SK-N-SH (cell line): ENCODE measurements at regions not wholly inside any gene's neighbourhood (a gene's known extent, or its start where the extent isn't known, plus 50 kb on each side); places are given as distances from the start of the nearest gene placed in this dataset.

Source experiments
- CTCF ChIA-PET: fragments of 300-600, 350-600 bp; formaldehyde crosslinking; extraction: SDS; loops from one replicate; lab custom pipeline; 2021; lab: Yijun Ruan, JAX
- POLR2A ChIA-PET: fragments of 350-600 bp; sonication (Branson Sonifier 250); formaldehyde crosslinking; extraction: SDS; loops from one replicate; lab custom pipeline; 2020; ENCODE audit warnings: antibody characterized with exemption, inconsistent platforms; lab: Yijun Ruan, JAX
- DNase-seq: peaks from one replicate; pipeline ENCODE4 v3.0.0; 2012
- H2AFZ ChIP-seq: fragments of 200-600 bp; sonication (generic); 2 replicates; pipeline ENCODE4 v1.8.1; 2016; ENCODE audit warnings: antibody characterized with exemption, mild to moderate bottlenecking, low read depth
- H3F3A ChIP-seq: fragments of 200-600 bp; sonication (generic); replicated peaks from 2 replicates; pipeline ENCODE3; 2016; ENCODE audit warnings: antibody characterized with exemption, mild to moderate bottlenecking; ENCODE audit not compliant: insufficient read depth
- H3K27ac ChIP-seq, 2 experiments: fragments of 200-500 bp in 1 of 2; fragments of 200-600 bp in 1 of 2; sonication (Bioruptor generic) in 1 of 2; sonication (generic), shearing (Covaris generic) in 1 of 2; 2 replicates each; pipeline versions ENCODE4 v1.5.1 to v1.6.1; 2014 to 2016; ENCODE audit warnings: low read depth in 2 of 2, inconsistent platforms in 1 of 2, low read length in 1 of 2, mild to moderate bottlenecking in 1 of 2, mixed read lengths in 1 of 2
- H3K27me3 ChIP-seq: fragments of 200-600 bp; sonication (generic), shearing (Covaris generic); 2 replicates; pipeline ENCODE4 v1.6.1; 2016; ENCODE audit warnings: mixed run types; ENCODE audit not compliant: insufficient read depth
- H3K36me3 ChIP-seq, 2 experiments: fragments of 200-500 bp in 1 of 2; fragments of 200-600 bp in 1 of 2; sonication (Bioruptor generic) in 1 of 2; sonication (generic) in 1 of 2; replicated peaks in 1 of 2; 2 replicates each; pipeline versions ENCODE3 to v1.5.1; 2014 to 2016; ENCODE audit warnings: low read length in 1 of 2, mild to moderate bottlenecking in 1 of 2; ENCODE audit not compliant: insufficient read depth in 2 of 2, control insufficient read depth in 1 of 2
- H3K4me1 ChIP-seq, 2 experiments: fragments of 200-500 bp in 1 of 2; fragments of 200-600 bp in 1 of 2; sonication (Bioruptor generic) in 1 of 2; sonication (generic), shearing (Covaris generic) in 1 of 2; 2 replicates each; pipeline versions ENCODE4 v1.5.1 to v1.6.1; 2014 to 2016; ENCODE audit warnings: low read depth in 1 of 2, low read length in 1 of 2, mixed run types in 1 of 2; ENCODE audit not compliant: insufficient read depth in 2 of 2, control insufficient read depth in 1 of 2
- H3K4me2 ChIP-seq: fragments of 200-600 bp; sonication (generic), shearing (Covaris generic); 2 replicates; pipeline ENCODE4 v1.6.1; 2017; ENCODE audit warnings: mixed run types
- H3K4me3 ChIP-seq, 2 experiments: fragments of 200-500 bp in 1 of 2; fragments of 200-600 bp in 1 of 2; sonication (Bioruptor generic) in 1 of 2; sonication (generic), shearing (Covaris generic) in 1 of 2; 2 replicates each; pipeline versions ENCODE4 v1.5.1 to v1.8.1; 2014 to 2016; ENCODE audit warnings: low read depth in 2 of 2, inconsistent platforms in 1 of 2, low read length in 1 of 2, mild to moderate bottlenecking in 1 of 2, mixed read lengths in 1 of 2, moderate library complexity in 1 of 2
- H3K79me2 ChIP-seq: fragments of 200-600 bp; sonication (generic); 2 replicates; pipeline ENCODE4 v1.8.1; 2017; ENCODE audit warnings: mild to moderate bottlenecking; ENCODE audit not compliant: insufficient read depth
- H3K9ac ChIP-seq: fragments of 200-600 bp; sonication (generic); 2 replicates; pipeline ENCODE4 v1.6.1; 2017; ENCODE audit warnings: mixed run types
- H3K9me2 ChIP-seq: fragments of 200-600 bp; sonication (generic); 2 replicates; pipeline ENCODE4 v1.6.1; 2017; ENCODE audit warnings: mixed run types
- H3K9me3 ChIP-seq: fragments of 200-600 bp; sonication (generic); 2 replicates; pipeline ENCODE4 v1.6.1; 2017; ENCODE audit warnings: mixed run types, mild to moderate bottlenecking, moderate library complexity
- H4K20me1 ChIP-seq: fragments of 200-600 bp; sonication (generic); 2 replicates; pipeline ENCODE4 v1.6.1; 2017; ENCODE audit warnings: mild to moderate bottlenecking, mixed run types; ENCODE audit not compliant: insufficient read depth
- EP300 ChIP-seq, 2 experiments: IDR thresholded peaks; 2 replicates each; pipeline versions ENCODE4 v1.4.0 to v1.6.1; 2012; ENCODE audit warnings: borderline replicate concordance in 1 of 2, low read depth in 1 of 2, low read length in 1 of 2
- EZH2phosphoT487 ChIP-seq: fragments of 200-600 bp; sonication (generic); IDR thresholded peaks from 2 replicates; pipeline ENCODE4 v1.6.1; 2017; ENCODE audit warnings: low read depth, mixed run types, mild to moderate bottlenecking, antibody characterized with exemption, moderate library complexity, borderline replicate concordance
- FOSL2 ChIP-seq: IDR thresholded peaks from 2 replicates; pipeline ENCODE4 v1.4.0; 2012; ENCODE audit warnings: low read depth, mild to moderate bottlenecking, moderate library complexity, borderline replicate concordance
- GATA2 ChIP-seq: sonication (generic); formaldehyde crosslinking; IDR thresholded peaks from 2 replicates; pipeline ENCODE4 v1.5.0; 2020; ENCODE audit warnings: mild to moderate bottlenecking, missing genetic modification reagents
- JUND ChIP-seq: IDR thresholded peaks from 2 replicates; pipeline ENCODE4 v1.4.0; 2012
- MXI1 ChIP-seq: IDR thresholded peaks from 2 replicates; pipeline ENCODE4 v1.6.1; 2012; ENCODE audit warnings: mild to moderate bottlenecking, low read depth, low read length, improper control_type of control experiment
- NFIC ChIP-seq: IDR thresholded peaks from 2 replicates; pipeline ENCODE4 v1.4.0; 2012; ENCODE audit warnings: borderline replicate concordance
- NRF1 ChIP-seq: IDR thresholded peaks from 2 replicates; pipeline ENCODE4 v1.6.1; 2012; ENCODE audit warnings: low read depth, mild to moderate bottlenecking, low read length
- RAD21 ChIP-seq: IDR thresholded peaks from 2 replicates; pipeline ENCODE4 v1.6.1; 2012; ENCODE audit warnings: mild to moderate bottlenecking, low read length
- RCOR1 ChIP-seq: fragments of 150-350 bp; IDR thresholded peaks from 2 replicates; pipeline ENCODE4 v1.6.1; 2017; ENCODE audit warnings: antibody characterized with exemption, low read length
- RFX5 ChIP-seq: IDR thresholded peaks from 2 replicates; pipeline ENCODE4 v1.6.1; 2012; ENCODE audit warnings: mild to moderate bottlenecking, improper control_type of control experiment, low read length
- RXRA ChIP-seq: IDR thresholded peaks from 2 replicates; pipeline ENCODE4 v1.4.0; 2012; ENCODE audit warnings: low read depth, mild to moderate bottlenecking, borderline replicate concordance
- SIN3A ChIP-seq: IDR thresholded peaks from 2 replicates; pipeline ENCODE4 v1.6.1; 2012; ENCODE audit warnings: low read depth, mild to moderate bottlenecking, low read length, moderate library complexity, borderline replicate concordance
- SMC3 ChIP-seq: IDR thresholded peaks from 2 replicates; pipeline ENCODE4 v1.6.1; 2012; ENCODE audit warnings: low read depth, low read length, improper control_type of control experiment
- TAF1 ChIP-seq: IDR thresholded peaks from 2 replicates; pipeline ENCODE4 v1.6.1; 2012; ENCODE audit warnings: low read depth, mild to moderate bottlenecking, low read length, moderate library complexity, borderline replicate concordance
- TCF12 ChIP-seq: IDR thresholded peaks from 2 replicates; pipeline ENCODE4 v1.4.0; 2012
- YY1 ChIP-seq: IDR thresholded peaks from 2 replicates; pipeline ENCODE4 v1.4.0; 2012; ENCODE audit warnings: low read depth, mild to moderate bottlenecking
- WGBS: methylation state at CpG from one replicate; pipeline ENCODE4 v1.1.6; 2017; ENCODE audit warnings: low lambda C conversion rate; 5-methylcytosine and 5-hydroxymethylcytosine counted together
- TF ChIP-seq, protein P1 (sequence below): IDR thresholded peaks from 2 replicates; pipeline ENCODE4 v1.4.0; 2012; ENCODE audit warnings: low read depth, borderline replicate concordance
- TF ChIP-seq, protein P2 (sequence below): fragments of 200-600 bp; sonication (generic); IDR thresholded peaks from 2 replicates; pipeline ENCODE4 v1.6.1; 2017; ENCODE audit warnings: antibody characterized with exemption, mild to moderate bottlenecking, moderate library complexity
- TF ChIP-seq, protein P3 (sequence below): IDR thresholded peaks from 2 replicates; pipeline ENCODE4; 2012

DNA sequence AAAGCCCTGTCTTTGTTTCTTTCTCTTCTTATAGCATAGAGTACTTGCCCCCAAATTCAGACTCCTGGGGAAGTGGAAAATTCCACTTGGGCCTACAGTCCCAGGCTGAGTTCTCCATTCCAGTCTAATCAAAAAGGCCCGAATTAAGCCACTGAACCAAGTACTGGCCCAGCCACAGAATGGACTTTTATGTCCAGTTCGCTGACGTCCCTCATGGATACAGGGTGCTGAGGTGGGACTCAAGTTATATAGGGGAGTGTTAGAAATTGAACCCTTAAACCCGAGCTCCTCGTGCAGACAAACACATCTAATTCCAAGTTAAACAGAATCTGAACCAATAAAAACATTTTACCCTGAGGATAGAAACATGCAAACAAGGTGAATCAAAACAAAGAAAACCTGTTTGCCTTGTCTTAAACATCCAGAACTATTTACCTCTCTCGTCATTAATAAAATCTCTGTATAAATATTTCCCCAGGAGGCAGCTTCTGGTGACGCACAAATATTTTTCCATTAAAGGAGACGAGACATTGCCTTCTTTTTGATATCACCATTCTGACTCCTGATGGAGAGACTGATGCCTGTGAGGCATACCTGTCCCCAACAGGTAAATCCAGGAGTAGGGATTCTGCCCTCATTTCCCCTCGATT is 136.8 kb upstream of the ARL4C start (continued):
- TF ChIP-seq YY1 (no peak), MXI1 (no peak), EP300 (IDR thresholded peaks at IDR 0.05; ENCODE audit: borderline replicate concordance in 1 of 2, low read depth in 1 of 2, low read length in 1 of 2) (no peak), RXRA (no peak), EZH2phosphoT487 (no peak)
- TF ChIP-seq, all 33 proteins: peak for 0

DNA sequence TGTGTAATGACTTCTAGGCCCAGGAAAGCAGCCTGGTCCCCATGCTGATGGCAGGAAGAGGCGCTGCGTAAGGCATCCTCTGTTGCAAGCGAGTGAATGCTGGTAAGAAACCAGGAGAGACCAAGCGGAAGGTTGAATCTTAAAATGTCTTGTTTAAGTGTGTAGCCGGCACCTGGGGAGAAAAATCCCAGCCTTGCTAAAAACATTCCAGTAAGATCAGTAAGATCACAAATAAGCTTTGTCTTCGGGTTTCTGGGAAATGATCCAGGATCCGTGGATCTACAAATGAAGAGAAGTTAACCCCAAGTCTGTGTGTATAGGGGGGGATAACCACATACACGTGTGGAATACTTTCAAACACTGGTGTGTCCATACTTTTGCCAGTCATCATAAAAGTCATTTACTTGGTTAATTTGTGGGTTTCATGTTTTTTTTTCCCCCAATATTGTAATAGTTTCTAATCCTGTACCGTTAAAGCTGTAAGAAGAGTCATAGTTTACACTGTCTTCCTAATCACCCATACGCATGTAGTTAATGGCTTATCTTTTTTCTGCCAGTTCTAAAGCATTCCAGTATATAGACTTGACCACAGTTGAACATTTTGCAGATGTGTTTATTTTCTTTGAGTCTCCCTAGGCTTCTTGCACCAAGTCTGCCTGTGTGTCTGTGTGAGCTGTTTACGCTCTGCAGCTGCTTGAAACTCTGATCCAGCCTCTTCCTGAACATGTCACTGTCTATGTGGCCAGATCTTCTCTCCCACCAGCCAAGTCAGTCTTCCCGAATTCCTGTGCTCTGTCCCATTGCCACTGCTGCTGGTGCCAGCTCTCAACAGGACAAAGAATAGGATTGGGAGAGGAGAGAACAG is 135.9 kb upstream of the ARL4C start:
- Histone ChIP-seq H3K9me2 (no peaks in the 10 kb centered on the region), H3K4me3 (no peak overlapping the region), H3K9me3 (no peaks in the 10 kb centered on the region), H3K9ac (no peak overlapping the region), H3K4me1 (no peaks in the 10 kb centered on the region), H3F3A (no peaks in the 10 kb centered on the region), H3K27me3 (no peaks in the 10 kb centered on the region), H3K27ac (no peak overlapping the region), H2AFZ (no peak overlapping the region), H3K79me2 (no peaks in the 10 kb centered on the region), H3K4me2 (no peak overlapping the region), H3K36me3 (no peaks in the 10 kb centered on the region), H4K20me1 (no peaks in the 10 kb centered on the region)
- TF ChIP-seq RXRA, result no peak
- no peak for TF ChIP-seq TCF12
- TF ChIP-seq SIN3A, result no peak
- TF ChIP-seq JUND, result no peak
- TF ChIP-seq RFX5, result no peak
- TF ChIP-seq RAD21, result no peak
- TF ChIP-seq TAF1, result no peak
- no peak for TF ChIP-seq FOSL2
- TF ChIP-seq YY1, result no peak
- TF ChIP-seq SMC3, result no peak
- TF ChIP-seq RCOR1, result no peak
- no peak for TF ChIP-seq GATA2 (CRISPR knock-in tag)
- TF ChIP-seq, protein P1, sequence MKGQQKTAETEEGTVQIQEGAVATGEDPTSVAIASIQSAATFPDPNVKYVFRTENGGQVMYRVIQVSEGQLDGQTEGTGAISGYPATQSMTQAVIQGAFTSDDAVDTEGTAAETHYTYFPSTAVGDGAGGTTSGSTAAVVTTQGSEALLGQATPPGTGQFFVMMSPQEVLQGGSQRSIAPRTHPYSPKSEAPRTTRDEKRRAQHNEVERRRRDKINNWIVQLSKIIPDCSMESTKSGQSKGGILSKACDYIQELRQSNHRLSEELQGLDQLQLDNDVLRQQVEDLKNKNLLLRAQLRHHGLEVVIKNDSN, result no peak
- TF ChIP-seq EZH2phosphoT487, result no peak
- TF ChIP-seq, protein P2, sequence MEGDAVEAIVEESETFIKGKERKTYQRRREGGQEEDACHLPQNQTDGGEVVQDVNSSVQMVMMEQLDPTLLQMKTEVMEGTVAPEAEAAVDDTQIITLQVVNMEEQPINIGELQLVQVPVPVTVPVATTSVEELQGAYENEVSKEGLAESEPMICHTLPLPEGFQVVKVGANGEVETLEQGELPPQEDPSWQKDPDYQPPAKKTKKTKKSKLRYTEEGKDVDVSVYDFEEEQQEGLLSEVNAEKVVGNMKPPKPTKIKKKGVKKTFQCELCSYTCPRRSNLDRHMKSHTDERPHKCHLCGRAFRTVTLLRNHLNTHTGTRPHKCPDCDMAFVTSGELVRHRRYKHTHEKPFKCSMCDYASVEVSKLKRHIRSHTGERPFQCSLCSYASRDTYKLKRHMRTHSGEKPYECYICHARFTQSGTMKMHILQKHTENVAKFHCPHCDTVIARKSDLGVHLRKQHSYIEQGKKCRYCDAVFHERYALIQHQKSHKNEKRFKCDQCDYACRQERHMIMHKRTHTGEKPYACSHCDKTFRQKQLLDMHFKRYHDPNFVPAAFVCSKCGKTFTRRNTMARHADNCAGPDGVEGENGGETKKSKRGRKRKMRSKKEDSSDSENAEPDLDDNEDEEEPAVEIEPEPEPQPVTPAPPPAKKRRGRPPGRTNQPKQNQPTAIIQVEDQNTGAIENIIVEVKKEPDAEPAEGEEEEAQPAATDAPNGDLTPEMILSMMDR, result no peak
- TF ChIP-seq NFIC, result no peak
- no peak for TF ChIP-seq NRF1
- TF ChIP-seq EP300 (IDR thresholded peaks at IDR 0.05; ENCODE audit: borderline replicate concordance in 1 of 2, low read depth in 1 of 2, low read length in 1 of 2), result no peak
- TF ChIP-seq, protein P3, sequence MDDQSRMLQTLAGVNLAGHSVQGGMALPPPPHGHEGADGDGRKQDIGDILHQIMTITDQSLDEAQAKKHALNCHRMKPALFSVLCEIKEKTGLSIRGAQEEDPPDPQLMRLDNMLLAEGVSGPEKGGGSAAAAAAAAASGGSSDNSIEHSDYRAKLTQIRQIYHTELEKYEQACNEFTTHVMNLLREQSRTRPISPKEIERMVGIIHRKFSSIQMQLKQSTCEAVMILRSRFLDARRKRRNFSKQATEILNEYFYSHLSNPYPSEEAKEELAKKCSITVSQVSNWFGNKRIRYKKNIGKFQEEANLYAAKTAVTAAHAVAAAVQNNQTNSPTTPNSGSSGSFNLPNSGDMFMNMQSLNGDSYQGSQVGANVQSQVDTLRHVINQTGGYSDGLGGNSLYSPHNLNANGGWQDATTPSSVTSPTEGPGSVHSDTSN, result no peak
- POLR2A ChIA-PET, result no interaction called here
- CTCF ChIA-PET, result no interaction called here
- no peak for DNase-seq
- 78% methylated on average over 12 of the region's 12 CpGs for WGBS
